Esophagus squamous epithelium (tissue), 4 donors: ENCODE measurements at regions not wholly inside any gene's neighbourhood (a gene's known extent, or its start where the extent isn't known, plus 50 kb on each side); places are given as distances from the start of the nearest gene placed in this dataset.

ENCODE experiments used
- CTCF ChIP-seq, 6 experiments: fragments of 450-650 bp in 4 of 6; fragments of 200-600 bp in 2 of 6; sonication (generic) in 2 of 6; IDR thresholded peaks; one replicate each; pipeline ENCODE4 v1.5.1; 2016 to 2019; ENCODE audit warnings: antibody characterized with exemption in 6 of 6, mild to moderate bottlenecking in 4 of 6, moderate library complexity in 4 of 6
- POLR2A ChIP-seq, 4 donors: fragments of 450-650 bp; IDR thresholded peaks; one replicate each; pipeline ENCODE4 v1.6.1; 2017; ENCODE audit warnings: antibody characterized with exemption in 4 of 4, mild to moderate bottlenecking in 4 of 4, moderate library complexity in 3 of 4

GRCh38 chr1:90486996-90487395, 230.1 kb downstream of the BARHL2 start:
- TF ChIP-seq CTCF (IDR thresholded peaks at IDR 0.05) (no peak), POLR2A (IDR thresholded peaks at IDR 0.05) (no peak)
